Ovary (tissue), 3 donors: ENCODE measurements at regions not wholly inside any gene's neighbourhood (a gene's known extent, or its start where the extent isn't known, plus 50 kb on each side); places are given as distances from the start of the nearest gene placed in this dataset.
"Not testable (repeated sequence)": the region's sequence is repeated elsewhere in the genome, so short reads cannot be mapped to it uniquely, and the experiment has no call there.

Source experiments
- CTCF ChIP-seq, 3 donors: fragments of 450-650 bp in 2 of 3; fragments of 200-600 bp in 1 of 3; IDR thresholded peaks; one replicate each; pipeline versions ENCODE4 v1.5.1 to v1.8.0; 2016 to 2022; ENCODE audit warnings: antibody characterized with exemption in 3 of 3, mild to moderate bottlenecking in 1 of 3
- EP300 ChIP-seq: sonication (generic); formaldehyde crosslinking; IDR thresholded peaks from one replicate; pipeline ENCODE4 v1.6.1; 2017; ENCODE audit warnings: antibody characterized with exemption
- donor health status: DM: no; HTN: no; CAD: no.

DNA sequence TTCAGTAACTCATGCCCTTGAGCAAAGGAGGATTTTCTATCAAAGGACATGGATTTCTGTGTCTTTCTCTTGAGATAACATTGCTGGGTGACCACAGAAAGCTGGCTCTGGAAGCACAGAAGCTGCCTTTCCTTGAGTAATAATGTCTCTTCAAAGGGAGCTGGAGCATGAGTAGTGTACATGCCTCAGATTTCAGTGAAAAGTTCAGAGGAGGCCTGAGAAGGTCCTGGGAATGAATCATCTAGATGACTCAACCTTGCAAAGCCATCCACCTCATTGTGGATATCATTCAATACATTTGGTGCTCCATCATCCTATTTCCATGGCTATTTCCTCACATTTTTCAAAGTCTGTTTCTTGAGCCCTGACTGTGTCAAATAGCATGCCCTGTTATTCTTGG lies 125.1 kb upstream of the POTEB3 start:
- not testable (repeated sequence) for TF ChIP-seq CTCF (IDR thresholded peaks at IDR 0.05); EP300
